ENCODE measurements at regions not wholly inside any gene's neighbourhood (a gene's known extent, or its start where the extent isn't known, plus 50 kb on each side); places are given as distances from the start of the nearest gene placed in this dataset.

- Histone ChIP-seq H3K36me3 (replicated peaks; ENCODE audit: control insufficient read depth, insufficient read depth, low read length) (no peaks in the 10 kb centered on the region), H3K27me3 (ENCODE audit: control insufficient read depth, insufficient read depth, low read length) (no peaks in the 10 kb centered on the region), H3K4me3 (ENCODE audit: insufficient read depth, low read depth, low read length) (no peak overlapping the region)
- DNase-seq: no peak
Measured at GRCh38 chr4:92066485-92066884, 237.3 kb upstream of the GRID2 start.

DNA sequence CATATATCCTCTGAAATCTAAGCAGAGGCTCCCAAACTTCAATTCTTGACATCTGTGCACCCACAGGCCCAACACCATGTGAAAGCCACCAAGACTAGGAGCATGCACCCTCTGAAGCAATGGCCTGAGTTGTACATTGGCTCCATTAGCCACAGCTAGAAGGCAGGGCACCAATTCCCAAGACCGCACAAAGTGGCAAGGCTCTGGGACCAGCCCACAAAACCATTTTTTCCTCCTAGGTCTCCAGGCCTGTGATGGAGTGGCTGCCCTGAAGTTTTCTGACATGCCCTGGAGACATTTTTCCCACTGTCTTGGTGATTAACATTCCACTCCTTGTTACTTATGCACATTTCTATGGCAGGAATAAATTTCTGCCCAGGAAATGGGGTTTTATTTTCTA, 232.2 kb upstream of the GRID2 start:
- no peak for DNase-seq
- Histone ChIP-seq H3K36me3 (replicated peaks; ENCODE audit: control insufficient read depth, insufficient read depth, low read length) (no peaks in the 10 kb centered on the region), H3K4me3 (ENCODE audit: insufficient read depth, low read depth, low read length) (no peak overlapping the region)

GRCh38 chr4:92074839-92075238, 228.9 kb upstream of the GRID2 start:
- no peak overlapping the region for H3K4me3 ChIP-seq (ENCODE audit: insufficient read depth, low read depth, low read length)
- H3K27me3 ChIP-seq (ENCODE audit: control insufficient read depth, insufficient read depth, low read length): no peaks in the 10 kb centered on the region
- DNase-seq: no peak
- no peaks in the 10 kb centered on the region for H3K36me3 ChIP-seq (replicated peaks; ENCODE audit: control insufficient read depth, insufficient read depth, low read length)

More for the DNA sequence above, 232.2 kb upstream of the GRID2 start:
- no peaks in the 10 kb centered on the region for H3K27me3 ChIP-seq (ENCODE audit: control insufficient read depth, insufficient read depth, low read length)

DNA sequence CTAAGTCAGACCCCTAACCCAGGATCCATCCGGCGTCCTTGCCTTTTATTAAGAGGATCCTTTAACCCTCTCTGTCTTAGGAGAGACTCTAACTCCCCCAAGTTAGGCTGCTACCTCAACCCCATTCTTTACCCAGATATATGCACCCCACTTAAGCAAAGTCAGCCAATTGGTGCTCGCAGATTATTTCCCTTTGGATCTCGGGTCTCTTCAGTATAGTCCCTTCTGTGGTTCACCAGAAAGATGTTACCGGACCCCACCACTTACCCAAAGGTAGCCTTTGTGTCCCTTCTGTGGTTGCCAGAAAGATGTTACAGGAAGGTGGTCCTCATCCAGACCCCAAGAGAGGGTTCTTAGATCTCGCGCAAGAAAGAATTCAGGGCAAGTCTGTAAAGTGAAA, 212.9 kb upstream of the GRID2 start:
- no peak for DNase-seq
- Histone ChIP-seq H3K36me3 (replicated peaks; ENCODE audit: control insufficient read depth, insufficient read depth, low read length) (no peaks in the 10 kb centered on the region), H3K27me3 (ENCODE audit: control insufficient read depth, insufficient read depth, low read length) (no peaks in the 10 kb centered on the region), H3K4me3 (ENCODE audit: insufficient read depth, low read depth, low read length) (no peak overlapping the region)

- no peak for DNase-seq
- no peak overlapping the region for H3K4me3 ChIP-seq (ENCODE audit: insufficient read depth, low read depth, low read length)
- no peaks in the 10 kb centered on the region for H3K27me3 ChIP-seq (ENCODE audit: control insufficient read depth, insufficient read depth, low read length)
- H3K36me3 ChIP-seq (replicated peaks; ENCODE audit: control insufficient read depth, insufficient read depth, low read length): no peaks in the 10 kb centered on the region
Measured at GRCh38 chr4:92091335-92091734, 212.4 kb upstream of the GRID2 start.

GRCh38 chr4:92099861-92100260, 203.9 kb upstream of the GRID2 start:
- DNase-seq: no peak
- H3K27me3 ChIP-seq (ENCODE audit: control insufficient read depth, insufficient read depth, low read length): no peaks in the 10 kb centered on the region
- no peak overlapping the region for H3K4me3 ChIP-seq (ENCODE audit: insufficient read depth, low read depth, low read length)
- no peaks in the 10 kb centered on the region for H3K36me3 ChIP-seq (replicated peaks; ENCODE audit: control insufficient read depth, insufficient read depth, low read length)

- H3K4me3 ChIP-seq (ENCODE audit: insufficient read depth, low read depth, low read length): no peak overlapping the region
- no peaks in the 10 kb centered on the region for H3K36me3 ChIP-seq (replicated peaks; ENCODE audit: control insufficient read depth, insufficient read depth, low read length)
- H3K27me3 ChIP-seq (ENCODE audit: control insufficient read depth, insufficient read depth, low read length): no peaks in the 10 kb centered on the region
- DNase-seq: no peak
Measured at GRCh38 chr4:92100975-92101374, 202.8 kb upstream of the GRID2 start.

- no peak overlapping the region for H3K4me3 ChIP-seq (ENCODE audit: insufficient read depth, low read depth, low read length)
- H3K36me3 ChIP-seq (replicated peaks; ENCODE audit: control insufficient read depth, insufficient read depth, low read length): no peaks in the 10 kb centered on the region
- H3K27me3 ChIP-seq (ENCODE audit: control insufficient read depth, insufficient read depth, low read length): no peaks in the 10 kb centered on the region
- DNase-seq: no peak
Measured at GRCh38 chr4:92101737-92102172, 202.0 kb upstream of the GRID2 start.

DNA sequence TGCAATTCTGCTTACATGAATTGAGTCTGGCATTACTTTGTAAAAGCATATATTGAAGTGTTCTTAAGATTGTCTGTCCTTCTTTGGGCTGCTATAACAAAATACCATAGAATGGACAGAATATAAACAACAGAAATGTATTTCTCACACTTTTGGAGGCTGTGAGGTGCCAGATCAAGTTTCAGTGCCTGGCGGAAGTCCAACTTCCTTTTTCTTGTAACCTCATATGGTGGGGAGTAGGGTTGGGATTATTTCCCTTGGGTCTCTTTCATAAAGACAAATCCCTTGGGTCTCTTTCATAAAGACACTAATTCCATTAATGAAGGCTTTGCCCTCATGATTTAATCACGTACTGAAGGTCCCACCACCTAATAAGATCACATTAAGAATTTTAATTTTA, 199.3 kb upstream of the GRID2 start:
- Histone ChIP-seq H3K4me3 (ENCODE audit: insufficient read depth, low read depth, low read length) (no peak overlapping the region), H3K27me3 (ENCODE audit: control insufficient read depth, insufficient read depth, low read length) (no peaks in the 10 kb centered on the region), H3K36me3 (replicated peaks; ENCODE audit: control insufficient read depth, insufficient read depth, low read length) (no peaks in the 10 kb centered on the region)
- no peak for DNase-seq

GRCh38 chr4:92106816-92107215, 196.9 kb upstream of the GRID2 start:
- DNase-seq: no peak
- no peaks in the 10 kb centered on the region for H3K27me3 ChIP-seq (ENCODE audit: control insufficient read depth, insufficient read depth, low read length)
- no peak overlapping the region for H3K4me3 ChIP-seq (ENCODE audit: insufficient read depth, low read depth, low read length)
- H3K36me3 ChIP-seq (replicated peaks; ENCODE audit: control insufficient read depth, insufficient read depth, low read length): no peaks in the 10 kb centered on the region

DNA sequence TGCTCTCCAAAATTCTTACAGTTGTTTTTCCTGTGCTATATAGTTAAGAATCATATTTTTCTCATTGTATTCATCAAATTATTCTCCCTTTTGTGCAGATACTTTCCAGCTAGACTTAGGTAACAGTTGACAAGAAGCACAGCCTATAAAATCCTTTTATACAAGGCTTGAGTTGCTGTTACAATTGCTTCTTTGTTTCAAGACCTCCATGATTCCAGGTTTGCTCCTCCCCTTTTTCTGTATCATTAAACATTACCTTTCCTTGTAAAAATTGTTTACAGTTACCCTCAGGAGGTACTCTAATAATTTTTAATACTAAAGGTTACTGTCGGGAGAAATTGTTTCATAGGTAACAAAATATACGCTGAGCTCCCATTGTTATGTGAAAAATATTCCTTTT, 192.3 kb upstream of the GRID2 start:
- Histone ChIP-seq H3K4me3 (ENCODE audit: insufficient read depth, low read depth, low read length) (no peak overlapping the region), H3K27me3 (ENCODE audit: control insufficient read depth, insufficient read depth, low read length) (no peaks in the 10 kb centered on the region), H3K36me3 (replicated peaks; ENCODE audit: control insufficient read depth, insufficient read depth, low read length) (no peaks in the 10 kb centered on the region)
- DNase-seq: no peak

GRCh38 chr4:92112805-92113204, 191.0 kb upstream of the GRID2 start:
- H3K27me3 ChIP-seq (ENCODE audit: control insufficient read depth, insufficient read depth, low read length): no peaks in the 10 kb centered on the region
- no peaks in the 10 kb centered on the region for H3K36me3 ChIP-seq (replicated peaks; ENCODE audit: control insufficient read depth, insufficient read depth, low read length)

DNA sequence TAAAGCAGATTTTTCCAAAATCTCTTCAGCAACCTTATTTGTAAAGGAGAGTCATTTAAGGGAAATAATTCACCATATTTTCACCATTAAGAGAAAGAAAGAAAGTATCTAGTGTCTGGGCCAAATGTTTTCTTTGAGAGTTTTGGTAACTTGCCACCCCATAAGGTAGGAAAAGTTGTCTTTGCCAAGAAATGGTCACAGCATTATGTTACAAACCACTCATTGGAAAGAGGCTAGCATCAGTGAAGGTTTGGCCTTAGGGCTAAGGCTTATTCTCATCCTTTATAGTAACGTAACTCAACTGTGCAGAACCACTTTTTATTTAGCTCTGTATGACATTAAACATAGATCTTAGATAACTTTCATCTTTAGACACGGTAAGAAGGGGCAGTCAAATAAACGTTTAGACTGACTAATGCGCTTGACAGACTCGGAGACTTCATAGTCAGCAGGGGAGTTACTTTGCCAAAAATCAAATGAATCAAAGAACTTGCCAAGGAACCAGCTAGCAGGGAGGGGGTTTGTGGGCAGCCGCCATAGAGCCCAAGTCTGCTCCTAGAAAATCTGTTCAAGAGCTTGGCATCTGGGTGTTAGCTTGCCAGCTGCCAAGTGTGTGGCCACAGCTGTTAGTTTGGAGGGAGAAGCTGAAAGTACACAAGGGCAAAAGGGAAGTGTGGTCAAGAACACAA, 182.8 kb upstream of the GRID2 start:
- DNase-seq: no peak
- Histone ChIP-seq H3K36me3 (replicated peaks; ENCODE audit: control insufficient read depth, insufficient read depth, low read length) (no peaks in the 10 kb centered on the region), H3K4me3 (ENCODE audit: insufficient read depth, low read depth, low read length) (no peak overlapping the region), H3K27me3 (ENCODE audit: control insufficient read depth, insufficient read depth, low read length) (no peaks in the 10 kb centered on the region)

More at GRCh38 chr4:92112805-92113204, 191.0 kb upstream of the GRID2 start:
- H3K4me3 ChIP-seq (ENCODE audit: insufficient read depth, low read depth, low read length): no peak overlapping the region
- no peak for DNase-seq

DNA sequence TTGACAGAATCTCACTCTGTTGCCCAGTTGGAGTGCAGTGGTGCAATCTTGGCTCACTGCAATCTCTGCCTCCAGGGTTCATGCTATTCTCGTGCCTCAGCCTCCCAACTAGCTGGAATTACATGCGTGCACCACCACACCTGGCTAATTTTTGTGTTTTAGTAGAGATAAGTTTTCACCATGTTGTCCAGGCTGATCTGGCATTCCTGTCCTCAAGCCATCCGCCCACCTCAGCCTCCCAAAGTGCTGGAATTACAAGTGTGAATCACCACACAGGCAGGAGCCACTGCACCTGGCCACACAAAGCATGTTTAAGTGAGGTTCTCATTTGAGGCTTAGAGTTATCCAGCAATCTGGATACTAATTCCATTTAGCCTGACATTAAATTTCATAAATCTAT, 180.9 kb upstream of the GRID2 start:
- H3K4me3 ChIP-seq (ENCODE audit: insufficient read depth, low read depth, low read length): no peak overlapping the region
- DNase-seq: no peak
- H3K36me3 ChIP-seq (replicated peaks; ENCODE audit: control insufficient read depth, insufficient read depth, low read length): no peaks in the 10 kb centered on the region
- H3K27me3 ChIP-seq (ENCODE audit: control insufficient read depth, insufficient read depth, low read length): no peaks in the 10 kb centered on the region

DNA sequence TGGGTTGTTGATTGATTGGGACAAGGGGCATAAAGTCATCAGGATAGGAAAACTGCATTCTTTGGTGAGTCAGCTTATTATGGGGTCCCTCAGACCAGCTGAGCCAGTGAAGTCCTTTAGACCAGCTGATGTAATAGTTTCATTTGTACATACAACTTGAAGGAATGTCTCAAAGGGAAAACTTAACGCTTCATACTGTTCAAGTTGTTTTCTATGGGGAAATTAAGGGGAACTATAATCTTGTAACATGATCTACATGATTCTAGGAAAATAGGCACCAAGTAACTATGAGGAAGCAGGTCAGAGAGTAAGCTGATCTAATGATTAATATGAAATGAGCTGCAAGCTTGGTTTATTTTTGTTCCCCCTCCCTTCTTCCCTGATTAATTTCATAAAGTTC, 175.1 kb upstream of the GRID2 start:
- H3K4me3 ChIP-seq (ENCODE audit: insufficient read depth, low read depth, low read length): no peak overlapping the region
- H3K27me3 ChIP-seq (ENCODE audit: control insufficient read depth, insufficient read depth, low read length): no peaks in the 10 kb centered on the region
- no peaks in the 10 kb centered on the region for H3K36me3 ChIP-seq (replicated peaks; ENCODE audit: control insufficient read depth, insufficient read depth, low read length)
- no peak for DNase-seq

Measured in H7 (cell line).